Activated CD8-positive, alpha-beta memory T cell treated with anti-CD3 and anti-CD28 coated beads for 1 hour (primary cell): ENCODE measurements at regions not wholly inside any gene's neighbourhood (a gene's known extent, or its start where the extent isn't known, plus 50 kb on each side); places are given as distances from the start of the nearest gene placed in this dataset.

Experiments used
- DNase-seq, 2 donors: peaks; one replicate each; pipeline ENCODE4 v3.0.0-alpha.2; 2020; ENCODE audit warnings: low read depth in 1 of 2; ENCODE audit errors: extremely low read depth in 1 of 2

GRCh38 chr15:97903560-97903959 lies 56.9 kb upstream of the ARRDC4 start:
- DNase-seq, result no peak

- no peak for DNase-seq
These were observed 56.4 kb upstream of the ARRDC4 start for GRCh38 chr15:97903971-97904572.

DNA sequence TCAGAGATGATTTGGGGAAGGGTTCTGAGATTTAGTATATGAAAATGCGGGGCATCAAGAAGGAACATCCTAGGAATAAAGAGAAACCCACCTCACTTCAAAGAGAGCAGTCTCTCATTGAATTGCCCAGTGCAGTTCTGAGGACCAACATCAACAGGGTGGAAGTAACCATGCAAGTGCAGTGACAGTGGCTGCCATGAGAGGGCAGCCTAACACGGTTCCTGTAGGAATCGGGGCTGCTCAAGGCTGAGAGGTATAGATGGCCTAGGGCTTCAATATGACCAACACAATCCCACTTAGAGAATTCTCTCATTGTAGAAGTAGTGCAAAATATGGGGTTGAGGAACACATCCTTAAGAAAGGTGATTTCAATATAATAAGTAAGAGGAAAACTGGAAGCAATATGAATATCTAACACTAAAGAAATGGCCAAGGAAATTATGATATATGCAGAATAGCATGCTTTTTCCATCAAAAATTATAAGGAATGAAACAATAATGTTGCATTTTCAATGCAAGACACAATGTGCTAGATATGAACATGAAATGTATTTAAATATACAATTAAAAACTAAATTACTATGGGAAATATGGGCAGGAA lies 51.1 kb upstream of the ARRDC4 start:
- DNase-seq, result peak; percentile 11 to 36
